Lower lobe of right lung (tissue), 2 donors: ENCODE measurements at regions not wholly inside any gene's neighbourhood (a gene's known extent, or its start where the extent isn't known, plus 50 kb on each side); places are given as distances from the start of the nearest gene placed in this dataset.

Experiments used
- ATAC-seq, 2 donors: fragments of 200-7000 bp; cut with Tn5 transposase; one replicate each; pipeline ENCODE4 v1.9.1; 2020 to 2022; ENCODE audit warnings: mild to moderate bottlenecking in 2 of 2, moderate library complexity in 2 of 2
- DNase-seq: peaks from one replicate; pipeline ENCODE4 v3.0.0-alpha.2; 2020
- H3K27ac ChIP-seq: fragments of 200-600 bp; one replicate; pipeline ENCODE4 v1.8.0; 2022
- H3K27me3 ChIP-seq: fragments of 200-600 bp; one replicate; pipeline ENCODE4 v1.8.0; 2022; ENCODE audit warnings: low read depth
- H3K36me3 ChIP-seq: fragments of 200-600 bp; one replicate; pipeline ENCODE4 v1.8.0; 2022; ENCODE audit warnings: mild to moderate bottlenecking
- H3K4me1 ChIP-seq: fragments of 200-600 bp; one replicate; pipeline ENCODE4 v1.8.0; 2022
- H3K4me3 ChIP-seq: fragments of 200-600 bp; one replicate; pipeline ENCODE4 v1.8.0; 2022; ENCODE audit warnings: mild to moderate bottlenecking
- H3K9me3 ChIP-seq: fragments of 200-600 bp; one replicate; pipeline ENCODE4 v1.8.0; 2022
- intact Hi-C: fragments of 100-400 bp; cut with DNase I; formaldehyde crosslinking; loops from one replicate; pipeline ENCODE4 v1.11.0; 2022
- TF ChIP-seq, protein P1 (sequence below): fragments of 200-600 bp; IDR thresholded peaks from one replicate; pipeline ENCODE4 v1.8.0; 2022; ENCODE audit warnings: antibody characterized with exemption, mild to moderate bottlenecking
- donor health status: DM: no; HTN: yes; CAD: no; lungs with severe emphysema.

DNA sequence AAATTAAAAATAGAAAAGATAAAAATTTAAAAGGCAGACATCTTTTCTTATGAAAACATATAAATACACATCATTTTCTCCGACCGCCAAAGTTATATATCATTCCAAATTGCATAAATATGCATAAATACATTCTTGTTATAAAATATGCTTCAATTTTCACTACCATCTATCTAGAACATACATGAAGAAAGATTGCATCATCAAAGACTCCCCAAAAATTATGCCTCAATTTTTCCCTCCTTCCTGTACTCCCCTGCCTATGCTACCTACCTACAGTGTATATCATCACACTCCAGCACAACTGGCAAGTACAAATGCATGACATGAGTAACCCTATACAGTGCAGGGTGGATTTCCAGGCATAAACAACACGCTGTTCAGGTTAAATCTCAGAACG, 49.9 kb upstream of the TENT5A start:
- ATAC-seq: no peak
- H3K4me3 ChIP-seq: no peak overlapping the region
- no peaks in the 10 kb centered on the region for H3K36me3 ChIP-seq
- no peak for DNase-seq
- intact Hi-C loops: no loop called here
- H3K27ac ChIP-seq: no peak overlapping the region
- TF ChIP-seq, protein P1, sequence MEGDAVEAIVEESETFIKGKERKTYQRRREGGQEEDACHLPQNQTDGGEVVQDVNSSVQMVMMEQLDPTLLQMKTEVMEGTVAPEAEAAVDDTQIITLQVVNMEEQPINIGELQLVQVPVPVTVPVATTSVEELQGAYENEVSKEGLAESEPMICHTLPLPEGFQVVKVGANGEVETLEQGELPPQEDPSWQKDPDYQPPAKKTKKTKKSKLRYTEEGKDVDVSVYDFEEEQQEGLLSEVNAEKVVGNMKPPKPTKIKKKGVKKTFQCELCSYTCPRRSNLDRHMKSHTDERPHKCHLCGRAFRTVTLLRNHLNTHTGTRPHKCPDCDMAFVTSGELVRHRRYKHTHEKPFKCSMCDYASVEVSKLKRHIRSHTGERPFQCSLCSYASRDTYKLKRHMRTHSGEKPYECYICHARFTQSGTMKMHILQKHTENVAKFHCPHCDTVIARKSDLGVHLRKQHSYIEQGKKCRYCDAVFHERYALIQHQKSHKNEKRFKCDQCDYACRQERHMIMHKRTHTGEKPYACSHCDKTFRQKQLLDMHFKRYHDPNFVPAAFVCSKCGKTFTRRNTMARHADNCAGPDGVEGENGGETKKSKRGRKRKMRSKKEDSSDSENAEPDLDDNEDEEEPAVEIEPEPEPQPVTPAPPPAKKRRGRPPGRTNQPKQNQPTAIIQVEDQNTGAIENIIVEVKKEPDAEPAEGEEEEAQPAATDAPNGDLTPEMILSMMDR: no peak
- no peaks in the 10 kb centered on the region for H3K27me3 ChIP-seq
- H3K4me1 ChIP-seq: no peaks in the 10 kb centered on the region
- H3K9me3 ChIP-seq: no peaks in the 10 kb centered on the region
